HAP-1 (cell line): ENCODE measurements at regions not wholly inside any gene's neighbourhood (a gene's known extent, or its start where the extent isn't known, plus 50 kb on each side); places are given as distances from the start of the nearest gene placed in this dataset.

Experiments used
- DNase-seq, 2 experiments: peaks; one replicate each; pipeline ENCODE4 v3.0.0-alpha.2; 2016 to 2020; ENCODE audit warnings: low spot score in 2 of 2
- H3K27me3 ChIP-seq: fragments of 250-450 bp; sonication (Bioruptor Pico); 2 replicates; pipeline ENCODE4 v1.5.1; 2020; ENCODE audit warnings: low read depth, mild to moderate bottlenecking, moderate library complexity
- H3K36me3 ChIP-seq: fragments of 250-450 bp; sonication (Bioruptor Pico); replicated peaks from 2 replicates; pipeline ENCODE4 v1.5.1; 2020; ENCODE audit warnings: mild to moderate bottlenecking
- H3K4me1 ChIP-seq: fragments of 250-450 bp; sonication (Bioruptor Pico); 2 replicates; pipeline ENCODE4 v1.5.1; 2020; ENCODE audit warnings: mild to moderate bottlenecking
- H3K4me3 ChIP-seq: fragments of 250-450 bp; sonication (Bioruptor Pico); 2 replicates; pipeline ENCODE4 v1.5.1; 2020; ENCODE audit warnings: mild to moderate bottlenecking, moderate library complexity
- H3K9me3 ChIP-seq: fragments of 250-450 bp; sonication (Bioruptor Pico); 2 replicates; pipeline ENCODE4 v1.5.1; 2020; ENCODE audit warnings: mild to moderate bottlenecking, moderate library complexity
- in situ Hi-C: fragments of 300-500 bp; cut with MboI; formaldehyde crosslinking; loops from 3 replicates; pipeline ENCODE4 v1.14.3; 2020; ENCODE audit warnings: low sequenced_read_pairs, inconsistent platforms, mixed read lengths

DNA sequence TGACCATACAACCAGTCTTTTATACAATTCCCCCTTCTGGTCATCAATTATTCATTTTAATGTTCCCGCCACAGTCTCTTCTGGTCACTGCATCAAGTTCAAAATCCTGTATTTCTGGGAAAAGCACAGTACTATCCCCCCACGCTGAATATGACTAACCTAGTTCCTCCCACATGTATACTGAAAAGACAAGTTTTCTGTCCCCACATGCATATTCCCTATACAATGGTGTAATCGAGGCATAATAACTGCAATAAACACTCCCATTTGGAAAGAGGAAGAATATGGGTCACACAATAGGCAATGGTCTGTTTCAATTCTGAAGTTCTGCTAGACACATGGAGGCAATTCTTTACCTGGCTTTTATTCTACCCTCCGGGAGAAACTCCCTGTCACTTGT, 344.9 kb downstream of the EFNA5 start:
- Histone ChIP-seq H3K9me3 (no peaks in the 10 kb centered on the region), H3K4me1 (no peaks in the 10 kb centered on the region), H3K4me3 (no peak overlapping the region), H3K27me3 (no peaks in the 10 kb centered on the region), H3K36me3 (no peaks in the 10 kb centered on the region)
- DNase-seq = no peak
- in situ Hi-C loops = no loop called here

DNA sequence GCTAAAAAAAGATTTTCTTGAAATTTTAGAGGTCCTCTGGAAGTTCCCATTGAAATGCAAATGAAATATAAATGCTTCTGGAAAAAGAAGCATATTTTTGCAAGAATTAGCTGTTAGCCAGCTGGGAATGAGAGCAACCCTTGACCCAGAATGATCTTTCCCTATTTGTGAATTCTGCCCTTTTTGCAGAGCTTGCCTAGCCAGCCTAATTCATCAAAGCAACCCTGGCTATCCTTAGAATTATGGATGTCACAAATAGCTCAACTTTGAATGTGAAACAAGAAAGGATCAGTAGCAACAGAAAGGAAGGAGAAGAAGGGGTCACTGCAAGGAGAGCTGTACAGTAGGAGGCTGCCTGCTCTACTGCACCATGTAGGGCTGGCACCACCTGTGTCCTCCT, 345.9 kb downstream of the EFNA5 start:
- in situ Hi-C loops = no loop called here
- no peaks in the 10 kb centered on the region for H3K9me3 ChIP-seq
- no peak for DNase-seq
- H3K36me3 ChIP-seq = no peaks in the 10 kb centered on the region
- H3K27me3 ChIP-seq = no peaks in the 10 kb centered on the region
- H3K4me1 ChIP-seq = no peaks in the 10 kb centered on the region
- H3K4me3 ChIP-seq = no peak overlapping the region

DNA sequence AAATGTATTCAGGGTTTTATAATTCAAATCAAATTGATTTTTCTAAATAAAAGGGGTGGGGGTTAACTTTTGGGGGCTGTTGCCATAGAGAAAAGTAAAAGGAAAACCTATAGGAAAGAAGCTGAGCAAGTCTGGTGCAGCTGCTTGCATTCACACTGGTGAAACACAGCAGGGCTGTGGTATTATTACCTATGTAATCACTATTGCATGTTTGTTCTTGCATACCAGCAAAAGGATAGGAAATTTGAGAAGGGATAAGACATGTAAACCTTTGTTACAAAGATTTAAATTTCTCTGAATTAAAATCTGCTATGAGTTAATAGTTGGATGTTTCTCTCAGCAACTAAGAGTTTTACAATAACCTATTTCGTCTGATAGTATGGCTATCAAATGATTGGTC, 346.7 kb downstream of the EFNA5 start:
- Histone ChIP-seq H3K9me3 (no peaks in the 10 kb centered on the region), H3K4me1 (no peaks in the 10 kb centered on the region), H3K27me3 (no peaks in the 10 kb centered on the region), H3K36me3 (no peaks in the 10 kb centered on the region), H3K4me3 (no peak overlapping the region)
- DNase-seq = no peak
- in situ Hi-C loops = no loop called here

DNA sequence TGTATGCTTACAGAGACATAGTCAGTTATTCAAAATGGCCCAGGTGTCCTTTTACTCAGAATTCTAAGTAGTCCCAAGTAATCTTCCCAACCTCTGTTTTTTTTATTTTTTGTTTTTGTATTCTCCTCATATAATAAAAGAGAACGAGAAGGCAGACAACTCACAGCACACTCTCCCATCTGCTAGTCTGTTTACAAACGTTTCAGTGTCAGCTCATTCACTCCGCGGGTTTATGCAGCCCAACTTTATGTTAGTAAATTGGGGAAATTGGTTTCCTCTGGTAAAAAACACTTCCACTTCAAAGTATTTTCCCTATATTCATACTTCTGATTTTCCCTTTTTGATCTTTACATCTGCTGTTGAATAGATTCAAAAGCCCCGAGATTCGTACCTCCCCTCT, 347.2 kb downstream of the EFNA5 start:
- no peaks in the 10 kb centered on the region for H3K4me1 ChIP-seq
- DNase-seq = no peak
- H3K9me3 ChIP-seq = no peaks in the 10 kb centered on the region
- no peaks in the 10 kb centered on the region for H3K36me3 ChIP-seq
- H3K27me3 ChIP-seq = no peaks in the 10 kb centered on the region
- in situ Hi-C loops = no loop called here
- no peak overlapping the region for H3K4me3 ChIP-seq

DNA sequence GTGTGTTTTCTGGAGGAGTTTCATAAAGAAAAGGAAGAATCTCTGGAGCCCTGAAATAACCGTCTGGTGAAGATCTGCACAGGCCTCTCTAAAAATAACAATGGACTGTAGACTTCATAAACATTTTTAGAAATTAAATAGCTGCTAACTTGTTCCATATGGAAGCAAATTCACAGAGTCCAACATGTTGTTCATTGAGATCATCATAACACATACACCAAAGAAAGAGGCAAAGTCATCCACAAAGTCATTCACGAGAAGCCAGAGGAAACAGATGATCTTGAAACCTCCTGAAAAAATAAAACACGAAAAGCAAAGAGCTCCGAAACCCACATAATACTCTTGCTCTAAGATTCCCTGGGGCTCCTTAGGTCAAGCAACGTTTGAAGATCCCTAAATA, 347.8 kb downstream of the EFNA5 start:
- Histone ChIP-seq H3K36me3 (no peaks in the 10 kb centered on the region), H3K4me3 (no peak overlapping the region), H3K27me3 (no peaks in the 10 kb centered on the region), H3K4me1 (no peaks in the 10 kb centered on the region), H3K9me3 (no peaks in the 10 kb centered on the region)
- in situ Hi-C loops = no loop called here
- no peak for DNase-seq

DNA sequence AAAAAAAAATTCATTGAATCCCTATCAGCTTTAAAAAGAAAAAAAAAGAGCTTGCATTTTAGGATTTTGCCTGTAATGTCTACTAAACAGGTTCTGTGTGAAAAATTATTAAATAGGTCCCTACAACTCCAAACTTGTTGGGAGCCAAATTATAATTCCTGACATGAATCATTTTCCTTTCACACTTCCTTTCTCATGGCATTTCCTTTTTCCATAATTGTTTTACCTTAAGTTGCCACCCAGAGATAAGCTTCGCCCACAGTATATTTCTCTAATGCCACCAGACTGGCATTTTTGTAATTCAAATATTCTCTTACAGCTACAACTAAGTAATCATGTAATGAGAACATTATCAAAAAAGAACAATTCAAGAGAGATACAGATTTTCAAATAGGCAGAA, 348.8 kb downstream of the EFNA5 start:
- Histone ChIP-seq H3K27me3 (no peaks in the 10 kb centered on the region), H3K9me3 (no peaks in the 10 kb centered on the region), H3K4me1 (no peaks in the 10 kb centered on the region), H3K4me3 (no peak overlapping the region), H3K36me3 (no peaks in the 10 kb centered on the region)
- in situ Hi-C loops = no loop called here
- DNase-seq = no peak

DNA sequence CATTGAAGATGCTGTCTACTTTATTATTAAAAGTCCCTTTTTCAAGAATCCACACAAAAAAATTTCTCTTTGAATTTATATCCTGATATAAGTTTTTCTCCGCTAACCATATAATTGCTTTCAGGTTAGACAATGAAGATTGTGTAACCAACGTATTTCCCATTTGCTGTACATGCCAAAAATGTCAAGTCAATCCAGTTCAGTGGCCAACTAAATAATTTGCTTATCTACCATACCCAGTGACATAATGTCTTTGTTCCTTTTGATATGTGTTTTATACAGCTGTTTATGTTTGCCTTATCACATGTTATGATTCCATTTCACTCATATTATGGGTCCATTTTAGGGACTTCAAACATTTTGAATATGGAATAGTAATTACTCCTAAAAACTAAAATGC, 349.9 kb downstream of the EFNA5 start:
- Histone ChIP-seq H3K9me3 (no peaks in the 10 kb centered on the region), H3K27me3 (no peaks in the 10 kb centered on the region), H3K4me1 (no peaks in the 10 kb centered on the region), H3K4me3 (no peak overlapping the region), H3K36me3 (no peaks in the 10 kb centered on the region)
- DNase-seq = no peak
- in situ Hi-C loops = no loop called here

DNA sequence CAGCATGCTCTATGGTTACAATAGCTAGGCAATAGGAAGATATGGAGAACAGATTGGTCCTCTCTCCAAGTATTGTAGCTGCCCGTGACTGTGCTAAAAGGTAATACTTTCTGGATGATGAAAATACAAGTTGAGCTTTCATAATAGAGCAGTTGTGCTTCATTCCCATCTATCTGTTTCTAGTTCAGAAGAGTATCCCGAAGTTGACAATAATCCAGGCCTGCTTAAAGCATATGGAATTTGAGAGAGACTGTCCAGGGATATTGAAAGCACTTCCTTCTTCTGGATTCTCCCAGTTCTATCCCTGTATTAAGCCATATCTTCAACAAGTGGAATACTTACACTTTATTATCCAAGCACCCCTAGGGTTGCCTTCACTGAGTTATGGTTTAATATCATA, 350.4 kb downstream of the EFNA5 start:
- Histone ChIP-seq H3K27me3 (no peaks in the 10 kb centered on the region), H3K9me3 (no peaks in the 10 kb centered on the region), H3K4me1 (no peaks in the 10 kb centered on the region), H3K36me3 (no peaks in the 10 kb centered on the region), H3K4me3 (no peak overlapping the region)
- DNase-seq = no peak
- in situ Hi-C loops = no loop called here

DNA sequence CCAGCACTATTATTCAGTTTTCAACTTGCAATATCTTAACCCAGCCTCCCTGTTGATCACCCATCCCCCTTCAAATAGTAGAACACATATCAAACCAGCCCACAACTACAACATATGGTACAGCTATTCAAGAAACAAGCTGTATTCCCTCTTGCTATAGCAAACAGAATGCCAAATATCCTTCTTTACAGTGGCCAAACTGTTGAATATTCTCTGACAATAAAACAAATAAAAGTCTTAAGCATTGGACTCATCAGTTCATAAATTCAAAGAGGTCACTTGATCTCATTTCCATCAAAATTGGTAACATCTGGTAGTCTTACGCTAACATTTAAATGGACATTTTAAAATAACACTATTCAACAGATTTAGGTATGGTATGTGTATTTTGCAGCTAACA, 350.8 kb downstream of the EFNA5 start:
- in situ Hi-C loops = no loop called here
- Histone ChIP-seq H3K27me3 (no peaks in the 10 kb centered on the region), H3K4me1 (no peaks in the 10 kb centered on the region), H3K4me3 (no peak overlapping the region), H3K36me3 (no peaks in the 10 kb centered on the region), H3K9me3 (no peaks in the 10 kb centered on the region)
- no peak for DNase-seq

DNA sequence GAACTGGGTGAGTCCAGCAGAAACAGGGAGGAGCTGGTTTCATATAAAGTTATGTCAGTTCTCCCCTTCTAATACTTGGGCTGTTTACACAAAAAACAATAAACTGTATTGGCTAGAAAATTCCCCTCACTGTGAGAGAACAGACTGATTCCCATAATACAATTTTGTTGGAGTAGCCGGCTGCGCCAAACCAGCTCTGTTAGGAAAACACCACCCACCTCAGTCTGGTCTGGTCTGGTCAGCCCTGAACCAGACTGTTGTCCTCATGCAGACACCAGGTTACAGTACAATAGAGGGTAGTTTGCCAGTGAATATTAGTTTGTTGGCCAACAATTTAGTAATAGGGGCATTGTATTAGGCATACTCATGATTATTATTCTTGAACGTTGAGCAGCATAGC, 356.4 kb downstream of the EFNA5 start:
- H3K4me3 ChIP-seq = no peak overlapping the region
- H3K27me3 ChIP-seq = no peaks in the 10 kb centered on the region
- no peaks in the 10 kb centered on the region for H3K9me3 ChIP-seq
- in situ Hi-C loops = no loop called here
- no peak for DNase-seq
- no peaks in the 10 kb centered on the region for H3K36me3 ChIP-seq
- H3K4me1 ChIP-seq = no peaks in the 10 kb centered on the region

DNA sequence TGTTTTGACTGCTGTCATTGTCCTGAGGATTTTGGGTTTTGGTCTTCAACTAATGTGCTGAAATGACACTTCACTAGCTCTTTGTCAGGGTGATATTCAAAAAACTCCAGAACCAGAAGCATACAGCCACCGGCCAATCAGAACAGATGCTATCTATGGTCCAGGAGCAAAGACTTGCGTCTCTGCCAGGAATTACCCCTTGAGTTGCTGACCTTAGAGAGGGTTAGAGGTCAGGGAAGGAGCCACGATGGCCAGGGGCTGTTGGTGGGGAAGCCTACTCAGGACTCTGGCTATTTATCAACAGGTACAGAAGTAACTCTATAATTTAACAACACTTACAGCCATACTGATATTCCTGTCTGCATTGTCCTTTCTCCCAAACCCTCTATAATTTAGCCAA, 356.8 kb downstream of the EFNA5 start:
- no peak for DNase-seq
- Histone ChIP-seq H3K27me3 (no peaks in the 10 kb centered on the region), H3K4me1 (no peaks in the 10 kb centered on the region), H3K9me3 (no peaks in the 10 kb centered on the region), H3K36me3 (no peaks in the 10 kb centered on the region), H3K4me3 (no peak overlapping the region)
- in situ Hi-C loops = no loop called here

DNA sequence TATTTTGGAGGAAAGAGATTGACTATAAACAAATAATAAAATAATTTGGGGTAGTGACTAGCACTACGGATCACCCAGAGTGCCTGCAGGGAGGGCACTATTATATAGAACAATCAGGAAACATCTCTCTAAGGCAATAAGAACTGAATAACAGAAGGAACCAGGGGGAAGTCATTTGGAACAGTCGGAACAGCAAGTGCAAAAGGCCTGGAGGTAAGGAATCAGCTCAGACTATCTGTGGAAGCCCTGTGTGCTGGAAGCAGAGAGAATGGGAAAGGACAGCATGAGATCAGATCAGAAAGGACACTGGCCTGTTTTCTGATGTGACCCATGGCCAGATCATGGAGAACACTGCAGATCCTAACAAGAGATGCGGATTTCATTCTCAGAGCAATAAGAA, 357.6 kb downstream of the EFNA5 start:
- Histone ChIP-seq H3K4me1 (no peaks in the 10 kb centered on the region), H3K9me3 (no peaks in the 10 kb centered on the region), H3K36me3 (no peaks in the 10 kb centered on the region), H3K27me3 (no peaks in the 10 kb centered on the region), H3K4me3 (no peak overlapping the region)
- no peak for DNase-seq
- in situ Hi-C loops = no loop called here

DNA sequence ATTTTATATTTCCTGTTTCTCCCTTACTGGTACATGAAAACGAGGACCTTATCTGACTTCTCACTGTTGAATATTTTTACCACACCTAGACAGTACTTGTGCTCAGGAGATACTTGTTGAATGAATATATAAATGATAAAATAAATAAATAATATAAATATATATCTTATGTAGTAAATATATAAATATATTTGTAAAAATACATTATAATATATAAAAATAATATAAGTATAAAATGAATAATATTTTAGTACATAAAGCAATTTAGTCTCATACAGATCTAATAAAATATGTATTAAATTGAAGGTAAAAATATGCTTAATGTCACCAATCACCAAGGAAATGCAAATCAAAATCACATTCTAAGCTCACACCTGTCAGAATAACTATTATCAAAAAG, 360.6 kb downstream of the EFNA5 start:
- no peak overlapping the region for H3K4me3 ChIP-seq

DNA sequence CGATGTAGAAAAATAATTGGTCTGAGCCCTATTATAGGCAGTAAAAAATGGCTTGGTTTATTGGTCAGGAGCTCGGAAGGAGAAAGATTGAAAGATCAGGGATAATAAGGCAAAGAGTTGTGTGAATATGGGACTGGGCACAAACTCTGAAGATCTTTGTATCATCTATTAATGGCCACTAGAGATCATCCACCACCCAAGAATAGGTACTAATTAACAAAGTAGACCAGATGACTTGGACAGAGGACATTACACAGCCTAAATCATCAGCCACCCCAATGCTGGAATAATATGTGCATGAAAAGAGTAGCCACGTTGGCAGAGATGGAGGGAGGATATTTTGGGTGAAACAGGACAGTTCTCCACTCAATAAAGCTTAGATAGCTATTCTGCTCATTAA, 364.1 kb downstream of the EFNA5 start:
- Histone ChIP-seq H3K36me3 (no peaks in the 10 kb centered on the region), H3K9me3 (no peaks in the 10 kb centered on the region), H3K4me1 (no peaks in the 10 kb centered on the region), H3K4me3 (no peak overlapping the region), H3K27me3 (no peaks in the 10 kb centered on the region)
- DNase-seq = no peak
- in situ Hi-C loops = no loop called here

More for the DNA sequence above, 360.6 kb downstream of the EFNA5 start:
- no peaks in the 10 kb centered on the region for H3K4me1 ChIP-seq
- DNase-seq = no peak
- no peaks in the 10 kb centered on the region for H3K9me3 ChIP-seq
- no peaks in the 10 kb centered on the region for H3K36me3 ChIP-seq
- no peaks in the 10 kb centered on the region for H3K27me3 ChIP-seq
- in situ Hi-C loops = no loop called here

DNA sequence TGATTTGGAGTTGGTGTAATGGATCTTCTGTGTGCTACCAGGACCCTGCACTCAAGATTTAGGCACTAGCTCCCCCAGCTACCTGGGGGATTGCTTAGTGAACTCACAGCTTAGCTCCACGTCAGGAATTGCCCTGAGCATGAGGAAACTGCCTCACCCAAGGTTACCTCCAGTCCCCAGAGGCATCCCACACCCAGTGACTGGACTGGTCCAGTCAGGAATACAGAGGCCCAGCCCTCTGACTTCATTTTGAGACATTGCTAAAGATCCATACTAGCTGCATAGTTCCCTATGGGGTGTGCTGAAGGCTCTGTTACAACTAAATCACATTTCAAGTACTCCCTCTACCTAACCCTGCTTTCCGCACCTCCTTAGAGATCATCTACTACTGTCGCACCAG, 364.7 kb downstream of the EFNA5 start:
- no peak overlapping the region for H3K4me3 ChIP-seq
- no peaks in the 10 kb centered on the region for H3K27me3 ChIP-seq
- no peaks in the 10 kb centered on the region for H3K36me3 ChIP-seq
- in situ Hi-C loops = no loop called here
- no peaks in the 10 kb centered on the region for H3K9me3 ChIP-seq
- H3K4me1 ChIP-seq = no peaks in the 10 kb centered on the region
- no peak for DNase-seq
